Tibial nerve (tissue), 4 donors: ENCODE measurements at regions not wholly inside any gene's neighbourhood (a gene's known extent, or its start where the extent isn't known, plus 50 kb on each side); places are given as distances from the start of the nearest gene placed in this dataset.

Experiments
- DNase-seq, 2 donors: peaks; one replicate each; pipeline ENCODE4 v3.0.0-alpha.2; 2019; ENCODE audit warnings: low spot score in 2 of 2
- H3K27ac ChIP-seq, 4 donors: fragments of 200-600 bp; sonication (generic) in 3 of 4; one replicate each; pipeline ENCODE4 v1.5.1; 2017 to 2019; ENCODE audit warnings: mild to moderate bottlenecking in 1 of 4
- H3K27me3 ChIP-seq, 2 donors: fragments of 200-600 bp; sonication (generic) in 1 of 2; one replicate each; pipeline versions ENCODE4 v1.5.1 to v1.6.0; 2017 to 2019
- H3K36me3 ChIP-seq, 3 donors: fragments of 200-600 bp; sonication (generic); one replicate each; pipeline ENCODE4 v1.5.1; 2018 to 2019
- H3K4me1 ChIP-seq, 4 donors: fragments of 200-600 bp; sonication (generic) in 3 of 4; one replicate each; pipeline ENCODE4 v1.5.1; 2017 to 2019
- H3K4me3 ChIP-seq, 4 donors: fragments of 200-600 bp; sonication (generic) in 3 of 4; one replicate each; pipeline ENCODE4 v1.5.1; 2017 to 2019; ENCODE audit warnings: mild to moderate bottlenecking in 1 of 4, moderate library complexity in 1 of 4
- H3K9me3 ChIP-seq, 4 donors: fragments of 200-600 bp; sonication (generic) in 3 of 4; one replicate each; pipeline ENCODE4 v1.5.1; 2017 to 2019
- EP300 ChIP-seq, 2 donors: sonication (generic); formaldehyde crosslinking; IDR thresholded peaks; one replicate each; pipeline ENCODE4 v1.6.1; 2017; ENCODE audit warnings: antibody characterized with exemption in 2 of 2, mild to moderate bottlenecking in 1 of 2
- POLR2A ChIP-seq, 2 donors: fragments of 450-650 bp; IDR thresholded peaks; one replicate each; pipeline ENCODE4 v1.6.1; 2017; ENCODE audit warnings: antibody characterized with exemption in 2 of 2, mild to moderate bottlenecking in 2 of 2, moderate library complexity in 2 of 2
- WGBS, 2 donors: methylation state at CpG; one replicate each; pipeline ENCODE4 v1.1.5; 2018; 5-methylcytosine and 5-hydroxymethylcytosine counted together
- TF ChIP-seq, protein P1 (sequence below), 5 experiments: fragments of 200-600 bp in 3 of 5; fragments of 450-650 bp in 2 of 5; sonication (generic) in 3 of 5; IDR thresholded peaks; one replicate each; pipeline ENCODE4 v1.5.1; 2016 to 2019; ENCODE audit warnings: antibody characterized with exemption in 5 of 5, mild to moderate bottlenecking in 3 of 5, moderate library complexity in 2 of 5

DNA sequence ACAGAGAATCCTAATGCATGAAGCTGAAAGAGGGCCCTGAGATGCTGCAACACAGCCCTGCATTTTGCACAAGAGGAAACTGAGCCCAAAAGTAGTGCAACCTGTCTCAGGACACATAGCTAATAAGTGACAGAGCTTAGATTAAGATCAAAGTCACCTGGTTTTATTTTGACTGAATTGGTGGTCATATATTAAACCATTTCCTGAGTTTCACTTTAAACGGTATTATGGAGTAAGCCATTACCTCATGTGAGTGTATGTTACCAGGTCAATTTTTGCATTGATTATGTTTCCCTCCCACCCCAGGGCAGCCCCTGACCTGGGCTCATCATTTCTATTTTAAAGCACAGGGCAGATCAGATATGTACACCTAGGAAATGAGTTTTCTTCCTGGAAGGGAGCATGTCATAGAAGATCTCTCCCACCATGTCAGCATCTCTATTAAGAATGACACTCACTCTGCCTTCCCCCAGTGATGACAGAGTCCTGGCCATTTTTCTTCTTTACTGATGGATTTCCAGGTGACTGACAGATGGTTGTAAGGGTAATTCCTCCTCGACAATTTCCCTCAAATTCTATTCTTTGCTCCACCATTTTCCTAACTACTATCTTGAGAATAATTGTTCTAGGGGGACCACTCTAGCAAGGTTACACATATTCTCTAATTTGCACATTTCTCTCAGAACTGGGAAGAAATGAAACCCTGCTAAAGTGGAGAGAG, 441.3 kb upstream of the SLC14A2 start:
- Histone ChIP-seq H3K4me1 (no peaks in the 10 kb centered on the region), H3K4me3 (no peak overlapping the region), H3K9me3 (no peaks in the 10 kb centered on the region), H3K27ac (no peak overlapping the region), H3K27me3 (no peaks in the 10 kb centered on the region), H3K36me3 (no peaks in the 10 kb centered on the region)
- TF ChIP-seq POLR2A (IDR thresholded peaks at IDR 0.05) (no peak), EP300 (IDR thresholded peaks at IDR 0.05) (no peak)
- TF ChIP-seq, protein P1, sequence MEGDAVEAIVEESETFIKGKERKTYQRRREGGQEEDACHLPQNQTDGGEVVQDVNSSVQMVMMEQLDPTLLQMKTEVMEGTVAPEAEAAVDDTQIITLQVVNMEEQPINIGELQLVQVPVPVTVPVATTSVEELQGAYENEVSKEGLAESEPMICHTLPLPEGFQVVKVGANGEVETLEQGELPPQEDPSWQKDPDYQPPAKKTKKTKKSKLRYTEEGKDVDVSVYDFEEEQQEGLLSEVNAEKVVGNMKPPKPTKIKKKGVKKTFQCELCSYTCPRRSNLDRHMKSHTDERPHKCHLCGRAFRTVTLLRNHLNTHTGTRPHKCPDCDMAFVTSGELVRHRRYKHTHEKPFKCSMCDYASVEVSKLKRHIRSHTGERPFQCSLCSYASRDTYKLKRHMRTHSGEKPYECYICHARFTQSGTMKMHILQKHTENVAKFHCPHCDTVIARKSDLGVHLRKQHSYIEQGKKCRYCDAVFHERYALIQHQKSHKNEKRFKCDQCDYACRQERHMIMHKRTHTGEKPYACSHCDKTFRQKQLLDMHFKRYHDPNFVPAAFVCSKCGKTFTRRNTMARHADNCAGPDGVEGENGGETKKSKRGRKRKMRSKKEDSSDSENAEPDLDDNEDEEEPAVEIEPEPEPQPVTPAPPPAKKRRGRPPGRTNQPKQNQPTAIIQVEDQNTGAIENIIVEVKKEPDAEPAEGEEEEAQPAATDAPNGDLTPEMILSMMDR (IDR thresholded peaks at IDR 0.05) = no peak
- no peak for DNase-seq
- 66 to 74% methylated on average over 2 of the region's 2 CpGs for WGBS, 2 donors

DNA sequence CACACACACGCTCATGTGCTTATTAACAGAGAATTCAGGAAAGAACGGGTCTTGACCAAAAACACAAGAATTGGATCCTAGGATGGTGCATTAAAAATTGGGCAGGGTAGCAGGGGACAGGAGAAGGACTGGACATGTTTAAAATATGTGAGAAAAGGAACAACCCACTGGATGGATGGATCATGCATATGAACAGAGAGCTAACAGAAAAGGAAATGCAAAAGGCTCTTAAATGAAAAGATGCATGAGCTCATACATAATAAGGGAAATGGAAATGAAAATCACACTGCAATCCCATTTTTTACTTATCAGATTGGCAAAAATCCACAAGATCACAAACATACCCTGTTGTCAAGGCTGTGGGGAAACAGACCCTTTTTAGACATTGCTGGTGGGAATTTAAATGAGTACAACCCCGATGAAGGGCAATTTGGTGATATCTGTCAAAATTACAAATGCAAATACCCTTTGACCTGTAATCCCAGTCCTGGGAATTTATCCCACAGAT, 440.6 kb upstream of the SLC14A2 start:
- WGBS, 2 donors = 75 to 79% methylated on average over 3 of the region's 3 CpGs
- no peak for DNase-seq

DNA sequence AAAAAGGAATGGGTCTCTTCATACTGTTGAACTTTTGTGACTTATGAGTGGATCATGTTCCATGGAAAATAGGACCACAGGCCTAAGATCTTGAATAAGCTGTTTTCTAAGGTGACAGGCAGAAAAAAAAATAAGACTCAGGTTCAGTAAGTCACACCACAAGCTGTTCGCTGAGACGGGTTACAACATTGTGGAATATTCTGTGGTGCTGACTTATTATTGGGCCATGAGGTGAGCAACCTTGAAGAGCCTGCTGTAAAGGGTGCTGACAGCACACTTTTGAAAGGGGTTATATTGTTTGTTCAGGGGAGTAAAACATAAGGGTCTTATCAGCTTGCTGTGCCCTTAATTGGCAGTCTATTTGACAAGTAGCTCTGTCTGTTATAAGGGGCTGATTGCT, 439.8 kb upstream of the SLC14A2 start:
- Histone ChIP-seq H3K4me3 (no peak overlapping the region), H3K36me3 (no peaks in the 10 kb centered on the region), H3K27me3 (no peaks in the 10 kb centered on the region), H3K4me1 (no peaks in the 10 kb centered on the region), H3K9me3 (no peaks in the 10 kb centered on the region), H3K27ac (no peak overlapping the region)
- DNase-seq = no peak
- 94 to 95% methylated on average over 2 of the region's 2 CpGs for WGBS, 2 donors
- TF ChIP-seq, protein P1 (IDR thresholded peaks at IDR 0.05) = no peak
- TF ChIP-seq EP300 (IDR thresholded peaks at IDR 0.05) = no peak
- no peak for TF ChIP-seq POLR2A (IDR thresholded peaks at IDR 0.05)

More for the DNA sequence above, 440.6 kb upstream of the SLC14A2 start:
- H3K27ac ChIP-seq = no peak overlapping the region
- no peaks in the 10 kb centered on the region for H3K9me3 ChIP-seq
- H3K36me3 ChIP-seq = no peaks in the 10 kb centered on the region
- no peak for TF ChIP-seq POLR2A (IDR thresholded peaks at IDR 0.05)
- TF ChIP-seq EP300 (IDR thresholded peaks at IDR 0.05) = no peak
- TF ChIP-seq, protein P1 (IDR thresholded peaks at IDR 0.05) = no peak
- H3K4me1 ChIP-seq = no peaks in the 10 kb centered on the region
- H3K4me3 ChIP-seq = no peak overlapping the region
- H3K27me3 ChIP-seq = no peaks in the 10 kb centered on the region

DNA sequence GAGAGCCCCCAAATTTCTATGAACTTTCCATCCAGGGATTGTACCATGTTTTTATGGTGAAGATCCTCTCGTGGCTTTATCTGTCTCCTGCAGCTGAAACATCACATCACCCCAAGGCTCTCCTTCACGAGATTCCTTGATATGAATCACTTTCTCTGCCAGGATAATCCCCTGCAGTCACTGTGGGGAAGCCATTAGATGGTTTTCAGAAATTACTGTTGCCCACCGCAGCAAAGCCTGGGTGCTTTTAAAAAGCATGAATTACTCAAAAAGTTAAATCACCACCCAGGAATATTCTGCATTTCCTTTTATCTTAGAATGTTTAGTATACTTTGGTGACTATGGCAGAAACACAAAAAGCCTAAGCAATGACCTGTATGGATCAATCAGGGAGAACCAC, 428.4 kb upstream of the SLC14A2 start:
- TF ChIP-seq, protein P1 (IDR thresholded peaks at IDR 0.05) = no peak
- TF ChIP-seq POLR2A (IDR thresholded peaks at IDR 0.05) (no peak), EP300 (IDR thresholded peaks at IDR 0.05) (no peak)
- no peaks in the 10 kb centered on the region for H3K27me3 ChIP-seq
- no peaks in the 10 kb centered on the region for H3K36me3 ChIP-seq
- no peaks in the 10 kb centered on the region for H3K4me1 ChIP-seq
- H3K4me3 ChIP-seq = no peak overlapping the region
- 75 to 79% methylated on average over 3 of the region's 3 CpGs for WGBS, 2 donors
- H3K9me3 ChIP-seq = no peaks in the 10 kb centered on the region
- DNase-seq = no peak
- H3K27ac ChIP-seq = no peak overlapping the region

DNA sequence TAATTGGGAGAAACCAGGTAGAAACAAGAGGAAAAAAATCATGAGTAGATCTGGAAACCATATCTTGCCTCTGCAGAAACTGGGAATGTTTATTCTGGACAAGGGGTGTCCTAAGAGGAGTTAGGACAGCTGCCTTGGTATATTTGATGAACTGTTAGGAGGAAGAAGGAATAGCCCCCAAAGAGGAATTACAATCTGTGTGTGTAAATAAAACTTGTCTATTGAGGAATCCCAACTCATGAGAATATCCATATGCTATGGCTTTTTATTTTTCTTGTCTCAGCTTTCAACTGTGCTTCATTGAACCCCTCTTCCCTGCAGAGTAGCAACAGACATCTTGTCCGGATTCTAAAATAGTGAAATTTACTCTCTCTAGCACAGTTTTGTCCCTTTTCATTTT, 423.5 kb upstream of the SLC14A2 start:
- H3K4me3 ChIP-seq = no peak overlapping the region
- H3K9me3 ChIP-seq = no peaks in the 10 kb centered on the region
- no peak overlapping the region for H3K27ac ChIP-seq
- WGBS, 2 donors = 72 to 83% methylated on average over 1 of the region's 1 CpG
- no peaks in the 10 kb centered on the region for H3K4me1 ChIP-seq
- no peaks in the 10 kb centered on the region for H3K36me3 ChIP-seq
- DNase-seq = no peak
- H3K27me3 ChIP-seq = no peaks in the 10 kb centered on the region
- no peak for TF ChIP-seq EP300 (IDR thresholded peaks at IDR 0.05)
- TF ChIP-seq, protein P1 (IDR thresholded peaks at IDR 0.05) = no peak
- no peak for TF ChIP-seq POLR2A (IDR thresholded peaks at IDR 0.05)
